ENCODE measurements at regions not wholly inside any gene's neighbourhood (a gene's known extent, or its start where the extent isn't known, plus 50 kb on each side); places are given as distances from the start of the nearest gene placed in this dataset.
A peak's percentile ranks its signal among the peaks of the same experiment; 100 is the strongest.

DNA sequence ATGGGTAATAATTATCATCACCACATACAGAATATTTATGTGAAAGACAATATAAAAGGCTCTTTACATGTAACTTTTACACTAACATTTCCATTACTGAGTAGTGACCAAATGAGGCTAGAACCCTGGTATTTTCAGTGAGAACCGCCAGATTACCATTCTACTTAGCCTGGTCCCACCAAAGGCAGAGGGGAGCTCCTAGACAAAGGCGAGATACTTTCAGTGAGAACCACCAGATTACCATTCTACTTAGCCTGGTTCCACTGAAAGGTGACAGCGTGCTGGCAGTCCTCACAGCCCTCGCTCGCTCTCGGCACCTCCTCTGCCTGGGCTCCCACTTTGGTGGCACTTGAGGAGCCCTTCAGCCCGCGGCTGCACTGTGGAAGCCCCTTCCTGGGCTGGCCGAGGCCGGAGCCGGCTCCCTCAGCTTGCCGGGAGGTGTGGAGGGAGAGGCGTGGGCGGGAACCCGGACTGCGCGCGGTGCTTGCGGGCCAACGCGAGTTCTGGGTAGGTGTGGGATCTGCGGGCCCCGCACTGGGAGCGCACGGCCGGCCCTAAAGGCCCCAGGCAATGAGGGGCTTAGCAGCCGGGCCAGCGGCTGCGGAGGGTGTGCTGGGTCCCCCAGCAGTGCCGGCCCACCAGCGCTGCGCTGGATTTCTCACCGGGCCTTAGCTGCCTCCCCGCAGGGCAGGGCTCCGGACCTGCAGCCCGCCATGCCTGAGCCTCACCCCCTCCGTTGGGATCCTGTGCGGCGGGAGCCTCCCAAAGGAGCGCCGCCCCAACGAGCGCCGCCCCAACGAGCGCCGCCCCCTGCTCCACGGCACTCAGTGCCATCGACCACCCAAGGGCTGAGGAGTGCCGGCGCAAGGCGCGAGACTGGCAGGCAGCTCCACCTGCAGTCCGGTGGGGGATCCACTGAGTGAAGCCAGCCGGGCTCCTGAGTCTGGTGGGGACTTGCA, 1276.1 kb downstream of the PCDH7 start:
- Histone ChIP-seq H2BK20ac (ENCODE audit: low read length) (no peak overlapping the region), H3K27me3 (replicated peaks in 1 of 4; ENCODE audit: control insufficient read depth in 3 of 4, extremely low read depth in 1 of 4, insufficient read depth in 3 of 4, low read length in 3 of 4) (no peaks in the 10 kb centered on the region), H2AFZ (ENCODE audit: low read length) (no peak overlapping the region), H3K27ac (ENCODE audit: low read depth, low read length) (no peak overlapping the region), H3K9me3 (ENCODE audit: insufficient read depth in 2 of 2, low read depth in 1 of 2, low read length in 1 of 2) (no peaks in the 10 kb centered on the region), H3K9ac (replicated peaks in 1 of 4; ENCODE audit: extremely low read depth in 1 of 4, low read depth in 3 of 4, low read length in 3 of 4) (no peak overlapping the region; a peak in 1 of 7 replicates), H2BK5ac (ENCODE audit: low read depth, low read length) (no peak overlapping the region), H3K14ac (ENCODE audit: insufficient read length) (no peak overlapping the region), H4K20me1 (replicated peaks in 1 of 2; ENCODE audit: control insufficient read depth in 1 of 2, insufficient read depth in 2 of 2, low read length in 2 of 2) (no peaks in the 10 kb centered on the region), H3K23me2 (ENCODE audit: low read depth, low read length) (no peaks in the 10 kb centered on the region; the same call in 1 of the 2 replicates), H2BK12ac (ENCODE audit: low read depth, low read length) (no peak overlapping the region), H2BK120ac (replicated peaks; ENCODE audit: low read depth, low read length) (no peak overlapping the region), H4K5ac (ENCODE audit: insufficient read length, low read depth, low read length) (no peak overlapping the region), H3K18ac (ENCODE audit: extremely low read depth, low read length) (no peak overlapping the region; the same call in 1 of the 2 replicates), H3K4me1 (replicated peaks in 1 of 4; ENCODE audit: control insufficient read depth in 3 of 4, insufficient read depth in 4 of 4, low read length in 3 of 4) (peaks cover 0 to 11% (median 2%) of the 10 kb centered on the region in 4 experiments; a peak in 5 of 7 replicates), H3K56ac (replicated peaks; ENCODE audit: insufficient read length, low read depth, low read length) (no peak overlapping the region), H4K8ac (ENCODE audit: extremely low read depth, insufficient read depth, low read length) (peak overlapping the region; percentile 95; the same call in 1 of the 2 replicates), H3K79me2 (ENCODE audit: control insufficient read depth in 1 of 2, insufficient read depth in 2 of 2, low read length in 2 of 2) (no peaks in the 10 kb centered on the region), H4K91ac (replicated peaks; ENCODE audit: insufficient read length, low read length) (no peak overlapping the region), H3K4me3 (ENCODE audit: extremely low read depth in 1 of 4, insufficient read depth in 2 of 4, low read depth in 3 of 4, low read length in 4 of 4) (peak overlapping the region; percentile 24 to 41 (median 33); a peak in 7 of 8 replicates), H3K79me1 (ENCODE audit: low read depth, low read length) (no peaks in the 10 kb centered on the region), H3K4me2 (ENCODE audit: insufficient read depth in 1 of 2, low read depth in 2 of 2, low read length in 2 of 2) (peak overlapping the region; percentile 41 to 49; a peak in 3 of 4 replicates), H2AK5ac (ENCODE audit: low read depth, low read length) (no peak overlapping the region), H3K4ac (replicated peaks; ENCODE audit: insufficient read length, low read depth, low read length) (no peak overlapping the region), H2BK15ac (ENCODE audit: low read length) (no peak overlapping the region), H3K36me3 (ENCODE audit: control insufficient read depth in 2 of 4, insufficient read depth in 4 of 4, low read length in 3 of 4) (no peaks in the 10 kb centered on the region), H3K23ac (ENCODE audit: insufficient read length) (no peak overlapping the region)
- POLR2A ChIA-PET (ENCODE audit: partially characterized antibody) = interaction anchor here (0.6 kb wide), 1 partner anchor 20 kb away, joined by 3 read pairs; no protein-coding TSS in a partner anchor
- 74% methylated on average over 31 of the region's 55 CpGs; no CpG with 5 or more reads in 1 of the 2 experiments for WGBS, 2 experiments (ENCODE audit: extremely low coverage in 1 of 2, insufficient coverage in 1 of 2, insufficient read length in 1 of 2, insufficient replicate concordance in 2 of 2, low coverage in 1 of 2, low lambda C conversion rate in 2 of 2, missing lambda C conversion rate in 1 of 2)
- FAIRE-seq (no peak), DNase-seq (ENCODE audit: low read depth in 1 of 2, low spot score in 2 of 2) (peak in 1 of 2 experiments; percentile 60)
- CTCF ChIA-PET (ENCODE audit: partially characterized antibody) = interaction anchor here (0.6 to 0.8 kb wide), 3 partner anchors 97 to 1017 kb away, joined by 3 read pairs; no protein-coding TSS in a partner anchor
- peak; percentile 11 to 37; a peak in 2 of 4 replicates for TF ChIP-seq RAD21 (IDR thresholded peaks at IDR 0.05 in 1 of 2, conservative IDR thresholded peaks at IDR 0.05 in 1 of 2; ENCODE audit: low read depth in 2 of 2, low read length in 2 of 2)
- TF ChIP-seq CHD1 (IDR thresholded peaks at IDR 0.05; ENCODE audit: low read depth, low read length) = no peak
- TF ChIP-seq CHD2 (IDR thresholded peaks at IDR 0.05; ENCODE audit: low read length) = no peak
- no peak for TF ChIP-seq SRF (IDR thresholded peaks at IDR 0.05; ENCODE audit: low read depth, low read length)
- TF ChIP-seq SP1 (IDR thresholded peaks at IDR 0.05; ENCODE audit: low read depth, low read length) = no peak
- TF ChIP-seq HDAC6 (IDR thresholded peaks at IDR 0.05; ENCODE audit: low read depth, low read length) = no peak
- TF ChIP-seq, protein P1, sequence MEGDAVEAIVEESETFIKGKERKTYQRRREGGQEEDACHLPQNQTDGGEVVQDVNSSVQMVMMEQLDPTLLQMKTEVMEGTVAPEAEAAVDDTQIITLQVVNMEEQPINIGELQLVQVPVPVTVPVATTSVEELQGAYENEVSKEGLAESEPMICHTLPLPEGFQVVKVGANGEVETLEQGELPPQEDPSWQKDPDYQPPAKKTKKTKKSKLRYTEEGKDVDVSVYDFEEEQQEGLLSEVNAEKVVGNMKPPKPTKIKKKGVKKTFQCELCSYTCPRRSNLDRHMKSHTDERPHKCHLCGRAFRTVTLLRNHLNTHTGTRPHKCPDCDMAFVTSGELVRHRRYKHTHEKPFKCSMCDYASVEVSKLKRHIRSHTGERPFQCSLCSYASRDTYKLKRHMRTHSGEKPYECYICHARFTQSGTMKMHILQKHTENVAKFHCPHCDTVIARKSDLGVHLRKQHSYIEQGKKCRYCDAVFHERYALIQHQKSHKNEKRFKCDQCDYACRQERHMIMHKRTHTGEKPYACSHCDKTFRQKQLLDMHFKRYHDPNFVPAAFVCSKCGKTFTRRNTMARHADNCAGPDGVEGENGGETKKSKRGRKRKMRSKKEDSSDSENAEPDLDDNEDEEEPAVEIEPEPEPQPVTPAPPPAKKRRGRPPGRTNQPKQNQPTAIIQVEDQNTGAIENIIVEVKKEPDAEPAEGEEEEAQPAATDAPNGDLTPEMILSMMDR (IDR thresholded peaks at IDR 0.05; ENCODE audit: control extremely low read depth in 1 of 3, insufficient read depth in 1 of 3, low read depth in 1 of 3, low read length in 3 of 3) = peak in 2 of 3 experiments; percentile 4 to 14; a peak in 2 of 4 replicates
- TF ChIP-seq TEAD4 (IDR thresholded peaks at IDR 0.05; ENCODE audit: low read depth, low read length) = no peak
- TF ChIP-seq POLR2A (IDR thresholded peaks at IDR 0.05; ENCODE audit: control extremely low read depth in 1 of 2, low read depth in 2 of 2, low read length in 2 of 2) = no peak
